GM12872 (cell line): ENCODE measurements at regions not wholly inside any gene's neighbourhood (a gene's known extent, or its start where the extent isn't known, plus 50 kb on each side); places are given as distances from the start of the nearest gene placed in this dataset.

ENCODE experiments used
- CTCF ChIP-seq: IDR thresholded peaks from 3 replicates; pipeline ENCODE4 v1.5.1; 2011; ENCODE audit warnings: low read depth, mild to moderate bottlenecking, low read length, moderate library complexity; ENCODE audit not compliant: insufficient read depth

- TF ChIP-seq CTCF: no peak
Observed at GRCh38 chr13:50277127-50277526, 261.9 kb downstream of the KCNRG start.

- TF ChIP-seq CTCF: no peak
Observed at GRCh38 chr13:50277906-50278305, 262.7 kb downstream of the KCNRG start.

- TF ChIP-seq CTCF: no peak
Observed at GRCh38 chr13:50280441-50280937, 265.2 kb downstream of the KCNRG start.

GRCh38 chr13:50282016-50282415 lies 266.8 kb downstream of the KCNRG start:
- no peak for TF ChIP-seq CTCF

GRCh38 chr13:50283017-50283416 lies 267.8 kb downstream of the KCNRG start:
- no peak for TF ChIP-seq CTCF

GRCh38 chr13:50284540-50284939 lies 269.3 kb downstream of the KCNRG start:
- TF ChIP-seq CTCF: no peak

- no peak for TF ChIP-seq CTCF
Observed at GRCh38 chr13:50285283-50285682, 270.0 kb downstream of the KCNRG start.

- no peak for TF ChIP-seq CTCF
Observed at GRCh38 chr13:50286324-50286723, 271.1 kb downstream of the KCNRG start.
